Loucy (cell line): ENCODE measurements at regions not wholly inside any gene's neighbourhood (a gene's known extent, or its start where the extent isn't known, plus 50 kb on each side); places are given as distances from the start of the nearest gene placed in this dataset.

Experiments used
- H2AFZ ChIP-seq: fragments of 200-600 bp; sonication (generic); 2 replicates; pipeline ENCODE4 v1.6.0; 2016; ENCODE audit warnings: antibody characterized with exemption, mild to moderate bottlenecking, low read length, moderate library complexity
- H3F3A ChIP-seq: fragments of 200-600 bp; 2 replicates; pipeline ENCODE4 v1.6.0; 2016; ENCODE audit warnings: antibody characterized with exemption, low read depth, mild to moderate bottlenecking
- H3K27me3 ChIP-seq: fragments of 200-600 bp; sonication (generic); 2 replicates; pipeline ENCODE4 v1.6.1; 2014; ENCODE audit warnings: low read length, mild to moderate bottlenecking; ENCODE audit not compliant: insufficient read depth, poor library complexity, severe bottlenecking
- H3K36me3 ChIP-seq: fragments of 200-600 bp; sonication (generic); 2 replicates; pipeline ENCODE4 v1.6.1; 2016; ENCODE audit warnings: low read length; ENCODE audit not compliant: insufficient read depth
- H3K4me1 ChIP-seq: fragments of 200-600 bp; sonication (generic); 2 replicates; pipeline ENCODE4 v1.5.1; 2014; ENCODE audit warnings: low read length, mild to moderate bottlenecking; ENCODE audit not compliant: insufficient read depth, poor library complexity, severe bottlenecking
- H3K4me2 ChIP-seq: fragments of 200-600 bp; sonication (generic); 2 replicates; pipeline ENCODE4 v1.6.0; 2014; ENCODE audit warnings: antibody characterized with exemption, low read length, low read depth, mild to moderate bottlenecking; ENCODE audit not compliant: poor library complexity, severe bottlenecking
- H3K4me3 ChIP-seq: fragments of 200-600 bp; sonication (generic); 2 replicates; pipeline ENCODE4 v1.5.1; 2014; ENCODE audit warnings: low read length, mild to moderate bottlenecking, mixed read lengths; ENCODE audit not compliant: poor library complexity, severe bottlenecking
- H3K79me2 ChIP-seq: fragments of 200-600 bp; sonication (generic); 2 replicates; pipeline ENCODE4 v1.6.1; 2014; ENCODE audit warnings: low read length; ENCODE audit not compliant: insufficient read depth
- H3K9ac ChIP-seq: fragments of 200-600 bp; sonication (generic); 2 replicates; pipeline ENCODE4 v1.6.0; 2014; ENCODE audit warnings: mild to moderate bottlenecking, low read depth, low read length, moderate library complexity; ENCODE audit not compliant: poor library complexity, severe bottlenecking
- H3K9me2 ChIP-seq: fragments of 200-600 bp; sonication (generic); replicated peaks from 2 replicates; pipeline ENCODE4 v1.6.1; 2016; ENCODE audit warnings: low read depth, low read length, mixed read lengths
- H3K9me3 ChIP-seq: fragments of 200-600 bp; sonication (generic); 2 replicates; pipeline ENCODE4 v1.6.1; 2014; ENCODE audit warnings: mild to moderate bottlenecking, antibody characterized with exemption, low read length, low read depth; ENCODE audit not compliant: insufficient read depth
- H4K20me1 ChIP-seq: fragments of 200-600 bp; sonication (generic); 2 replicates; pipeline ENCODE4 v1.6.0; 2014; ENCODE audit warnings: antibody characterized with exemption, low read length, mild to moderate bottlenecking; ENCODE audit not compliant: insufficient read depth, poor library complexity, severe bottlenecking
- EZH2phosphoT487 ChIP-seq: fragments of 200-600 bp; IDR thresholded peaks from 2 replicates; pipeline ENCODE4 v1.6.1; 2018; ENCODE audit warnings: antibody characterized with exemption, mild to moderate bottlenecking, moderate library complexity, borderline replicate concordance
- TF ChIP-seq, protein P1 (sequence below): fragments of 200-600 bp; sonication (generic); conservative IDR thresholded peaks from 2 replicates; pipeline ENCODE4 v1.5.1; 2014; ENCODE audit warnings: mild to moderate bottlenecking, antibody characterized with exemption, low read length

DNA sequence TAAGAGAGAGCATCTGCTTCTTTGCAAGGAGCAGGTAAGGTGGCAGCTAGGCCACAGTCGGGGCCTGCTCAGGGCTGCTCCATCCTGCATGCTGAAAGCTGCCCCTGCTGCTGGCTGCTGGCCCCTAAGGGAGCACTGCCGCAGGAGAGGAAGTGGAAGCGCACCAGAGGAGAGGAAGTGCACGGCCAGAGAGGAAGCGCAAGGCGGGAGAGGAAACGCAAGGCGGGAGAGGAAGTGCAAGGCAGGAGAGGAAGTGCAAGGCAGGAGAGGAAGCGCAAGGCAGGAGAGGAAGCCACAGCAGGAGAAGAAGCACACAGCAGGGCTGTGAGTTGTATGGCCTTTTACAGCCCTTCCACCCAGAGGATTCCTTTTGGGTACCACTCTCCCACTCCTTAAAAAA lies 539.0 kb upstream of the TNP1 start:
- Histone ChIP-seq H3K4me2 (no peak overlapping the region), H3K79me2 (no peaks in the 10 kb centered on the region), H3K4me1 (no peaks in the 10 kb centered on the region), H3K9ac (no peak overlapping the region), H3F3A (no peaks in the 10 kb centered on the region), H3K9me3 (no peaks in the 10 kb centered on the region), H3K9me2 (no peaks in the 10 kb centered on the region), H3K4me3 (no peak overlapping the region), H4K20me1 (no peaks in the 10 kb centered on the region), H3K36me3 (no peaks in the 10 kb centered on the region), H3K27me3 (no peaks in the 10 kb centered on the region), H2AFZ (no peak overlapping the region)
- TF ChIP-seq, protein P1, sequence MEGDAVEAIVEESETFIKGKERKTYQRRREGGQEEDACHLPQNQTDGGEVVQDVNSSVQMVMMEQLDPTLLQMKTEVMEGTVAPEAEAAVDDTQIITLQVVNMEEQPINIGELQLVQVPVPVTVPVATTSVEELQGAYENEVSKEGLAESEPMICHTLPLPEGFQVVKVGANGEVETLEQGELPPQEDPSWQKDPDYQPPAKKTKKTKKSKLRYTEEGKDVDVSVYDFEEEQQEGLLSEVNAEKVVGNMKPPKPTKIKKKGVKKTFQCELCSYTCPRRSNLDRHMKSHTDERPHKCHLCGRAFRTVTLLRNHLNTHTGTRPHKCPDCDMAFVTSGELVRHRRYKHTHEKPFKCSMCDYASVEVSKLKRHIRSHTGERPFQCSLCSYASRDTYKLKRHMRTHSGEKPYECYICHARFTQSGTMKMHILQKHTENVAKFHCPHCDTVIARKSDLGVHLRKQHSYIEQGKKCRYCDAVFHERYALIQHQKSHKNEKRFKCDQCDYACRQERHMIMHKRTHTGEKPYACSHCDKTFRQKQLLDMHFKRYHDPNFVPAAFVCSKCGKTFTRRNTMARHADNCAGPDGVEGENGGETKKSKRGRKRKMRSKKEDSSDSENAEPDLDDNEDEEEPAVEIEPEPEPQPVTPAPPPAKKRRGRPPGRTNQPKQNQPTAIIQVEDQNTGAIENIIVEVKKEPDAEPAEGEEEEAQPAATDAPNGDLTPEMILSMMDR: no peak
- TF ChIP-seq EZH2phosphoT487: no peak

DNA sequence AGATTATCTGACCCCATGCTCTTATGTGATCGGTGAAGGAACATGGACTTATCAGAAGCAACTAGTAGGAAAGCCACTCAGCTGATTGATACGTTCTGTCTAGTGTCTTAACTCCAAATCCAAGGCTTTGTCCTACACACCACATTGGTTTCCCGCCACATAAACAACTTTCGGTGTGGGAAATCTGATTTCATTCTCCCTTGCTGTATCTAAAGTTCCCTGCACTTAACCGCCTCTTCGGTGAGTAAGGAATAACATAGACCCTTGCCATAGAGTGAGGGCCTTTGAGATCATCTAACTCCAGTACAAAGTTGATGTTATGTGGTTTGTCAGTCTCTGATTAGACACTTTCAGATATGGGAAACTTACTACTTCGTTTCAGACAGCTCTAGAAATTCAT lies 538.2 kb upstream of the TNP1 start:
- Histone ChIP-seq H3K9me2 (no peaks in the 10 kb centered on the region), H3K4me3 (no peak overlapping the region), H3K9ac (no peak overlapping the region), H4K20me1 (no peaks in the 10 kb centered on the region), H2AFZ (no peak overlapping the region), H3F3A (no peaks in the 10 kb centered on the region), H3K36me3 (no peaks in the 10 kb centered on the region), H3K4me1 (no peaks in the 10 kb centered on the region), H3K9me3 (no peaks in the 10 kb centered on the region), H3K79me2 (no peaks in the 10 kb centered on the region), H3K4me2 (no peak overlapping the region), H3K27me3 (no peaks in the 10 kb centered on the region)
- TF ChIP-seq, protein P1: no peak
- TF ChIP-seq EZH2phosphoT487: no peak

DNA sequence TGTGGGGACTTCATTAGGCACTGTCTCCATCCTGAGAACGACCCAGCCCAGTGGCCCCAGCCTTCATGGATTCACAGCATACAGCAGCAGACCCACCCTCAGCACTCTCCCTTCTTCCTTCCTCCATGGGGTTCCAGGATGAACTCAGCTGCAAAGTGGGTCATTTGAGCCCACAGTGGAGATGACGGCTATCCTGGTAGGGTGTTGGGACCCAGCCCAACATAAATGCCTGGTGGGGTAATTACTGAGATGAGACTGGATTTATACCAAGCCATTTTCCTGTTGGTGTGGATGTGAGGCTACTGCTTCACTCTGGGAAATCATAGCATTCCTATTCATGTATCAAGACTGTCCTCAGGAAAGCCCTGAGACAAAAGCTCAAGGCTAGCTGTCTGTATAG lies 536.7 kb upstream of the TNP1 start:
- Histone ChIP-seq H2AFZ (no peak overlapping the region), H3K4me2 (no peak overlapping the region), H3K4me1 (no peaks in the 10 kb centered on the region), H3K9me3 (no peaks in the 10 kb centered on the region; the same call in 1 of the 2 replicates), H4K20me1 (no peaks in the 10 kb centered on the region), H3K9me2 (no peaks in the 10 kb centered on the region), H3K9ac (no peak overlapping the region), H3K79me2 (no peaks in the 10 kb centered on the region), H3K27me3 (no peaks in the 10 kb centered on the region), H3K36me3 (no peaks in the 10 kb centered on the region), H3K4me3 (no peak overlapping the region), H3F3A (no peaks in the 10 kb centered on the region)
- TF ChIP-seq EZH2phosphoT487: no peak
- TF ChIP-seq, protein P1: no peak
